Adipocyte (in vitro differentiated cells): ENCODE measurements at regions not wholly inside any gene's neighbourhood (a gene's known extent, or its start where the extent isn't known, plus 50 kb on each side); places are given as distances from the start of the nearest gene placed in this dataset.

Source experiments
- DNase-seq: peaks from one replicate; pipeline ENCODE4 v3.0.0-alpha.2; 2015; ENCODE audit warnings: low read depth
- H3K27me3 ChIP-seq: replicated peaks from 2 replicates; pipeline ENCODE4 v1.7.0; 2013; ENCODE audit warnings: mild to moderate bottlenecking, low read length, moderate library complexity; ENCODE audit not compliant: control insufficient read depth, insufficient read depth
- H3K36me3 ChIP-seq: 2 replicates; pipeline ENCODE4 v1.7.0; 2013; ENCODE audit warnings: low read length, mild to moderate bottlenecking, moderate library complexity; ENCODE audit not compliant: control insufficient read depth, insufficient read depth, severe bottlenecking
- H3K4me1 ChIP-seq: 2 replicates; pipeline ENCODE4 v1.7.0; 2013; ENCODE audit warnings: mild to moderate bottlenecking, low read length, moderate library complexity; ENCODE audit not compliant: control insufficient read depth, insufficient read depth
- H3K4me3 ChIP-seq: 2 replicates; pipeline ENCODE4 v1.7.0; 2013; ENCODE audit warnings: mild to moderate bottlenecking, low read length, moderate library complexity
- H3K9ac ChIP-seq: 2 replicates; pipeline ENCODE4 v1.7.0; 2013; ENCODE audit warnings: mild to moderate bottlenecking, low read length, moderate library complexity
- H3K9me3 ChIP-seq: 2 replicates; pipeline ENCODE4 v1.7.0; 2013; ENCODE audit warnings: mild to moderate bottlenecking, low read length, moderate library complexity; ENCODE audit not compliant: control insufficient read depth

DNA sequence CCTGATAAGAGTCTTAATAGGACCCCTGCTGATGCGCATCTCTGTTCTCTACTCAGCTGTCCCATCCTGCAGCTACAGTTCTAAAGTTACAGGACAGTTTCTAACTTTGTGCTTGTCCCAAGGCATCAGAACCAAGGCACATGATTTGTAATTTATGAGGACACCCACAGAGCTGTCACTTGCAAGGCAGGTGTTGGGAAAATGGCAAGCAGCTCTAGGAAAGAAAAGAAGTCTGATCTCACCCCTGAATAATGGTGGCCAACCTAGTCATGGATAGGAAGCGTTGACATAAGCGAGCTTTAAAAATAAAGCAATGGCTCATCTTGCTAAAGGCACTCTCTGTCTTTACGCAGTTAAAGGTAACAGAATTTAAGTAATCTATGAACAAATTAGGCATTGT, 127.6 kb upstream of the VGLL2 start:
- H3K4me3 ChIP-seq: no peak overlapping the region
- no peak overlapping the region for H3K9ac ChIP-seq
- no peaks in the 10 kb centered on the region for H3K36me3 ChIP-seq
- H3K4me1 ChIP-seq: no peaks in the 10 kb centered on the region
- no peaks in the 10 kb centered on the region for H3K27me3 ChIP-seq
- H3K9me3 ChIP-seq: no peaks in the 10 kb centered on the region
- no peak for DNase-seq

DNA sequence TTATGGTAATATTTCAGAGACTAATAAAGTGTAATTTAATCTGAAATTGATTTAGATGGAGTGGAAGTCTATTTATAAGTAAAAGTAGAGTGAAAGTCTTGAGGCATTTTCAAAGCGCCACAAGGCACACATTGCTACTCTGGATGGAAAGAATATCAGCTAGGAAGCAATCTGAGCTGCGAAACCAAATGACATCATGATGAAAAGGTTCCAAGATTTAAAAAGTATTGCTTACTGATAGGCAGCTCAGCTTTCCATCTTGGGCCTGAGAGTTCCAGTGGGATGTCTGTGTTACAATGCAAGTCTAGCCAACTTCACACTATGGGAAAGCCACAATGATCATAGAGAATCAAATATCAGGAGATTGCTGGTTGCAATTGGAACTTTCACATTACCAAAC, 126.9 kb upstream of the VGLL2 start:
- Histone ChIP-seq H3K36me3 (no peaks in the 10 kb centered on the region), H3K4me1 (no peaks in the 10 kb centered on the region), H3K9me3 (no peaks in the 10 kb centered on the region), H3K9ac (no peak overlapping the region), H3K27me3 (no peaks in the 10 kb centered on the region), H3K4me3 (no peak overlapping the region)
- no peak for DNase-seq

DNA sequence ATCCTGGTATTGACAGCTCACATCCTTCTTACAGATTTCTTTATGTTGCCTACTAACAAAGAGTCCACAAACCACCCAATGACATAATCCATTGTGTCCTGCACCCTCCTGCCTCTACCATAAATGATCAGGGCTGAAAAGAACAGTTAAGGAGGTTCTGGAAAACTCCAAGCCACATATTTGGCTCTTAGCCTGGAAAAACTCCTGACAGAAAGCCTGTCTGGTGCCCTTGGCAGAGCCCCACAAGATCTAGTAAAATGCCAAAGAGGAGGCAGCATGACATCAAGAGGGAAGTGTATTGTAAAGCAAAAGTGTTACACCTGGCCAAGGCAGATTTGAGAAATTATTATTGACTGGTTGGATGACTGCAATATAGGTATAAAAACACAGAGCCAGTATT, 126.4 kb upstream of the VGLL2 start:
- no peak for DNase-seq
- no peak overlapping the region for H3K4me3 ChIP-seq
- no peaks in the 10 kb centered on the region for H3K9me3 ChIP-seq
- no peaks in the 10 kb centered on the region for H3K4me1 ChIP-seq
- no peak overlapping the region for H3K9ac ChIP-seq
- no peaks in the 10 kb centered on the region for H3K36me3 ChIP-seq
- H3K27me3 ChIP-seq: no peaks in the 10 kb centered on the region

DNA sequence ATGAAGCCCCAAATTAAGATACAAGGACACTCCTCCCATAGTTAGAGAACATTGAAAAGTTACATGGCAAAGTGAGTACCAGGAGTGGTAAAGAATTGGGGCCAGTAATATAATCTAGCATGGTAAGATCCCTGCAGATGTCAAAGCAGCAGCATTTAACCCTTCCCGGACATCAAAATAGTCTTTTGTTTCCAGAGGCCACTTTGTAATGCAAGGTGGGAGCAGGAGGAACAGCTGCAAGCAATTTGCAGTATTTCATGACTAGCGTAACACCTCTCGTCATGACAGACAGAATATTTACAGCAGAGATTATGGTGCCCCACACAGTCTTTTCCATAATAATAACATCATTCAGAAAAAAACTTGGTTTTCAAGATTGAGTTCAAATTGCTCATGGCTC, 123.2 kb upstream of the VGLL2 start:
- H3K27me3 ChIP-seq: no peaks in the 10 kb centered on the region
- no peak overlapping the region for H3K9ac ChIP-seq
- H3K4me1 ChIP-seq: no peaks in the 10 kb centered on the region
- H3K36me3 ChIP-seq: no peaks in the 10 kb centered on the region
- no peak for DNase-seq
- H3K4me3 ChIP-seq: no peak overlapping the region
- H3K9me3 ChIP-seq: no peaks in the 10 kb centered on the region

DNA sequence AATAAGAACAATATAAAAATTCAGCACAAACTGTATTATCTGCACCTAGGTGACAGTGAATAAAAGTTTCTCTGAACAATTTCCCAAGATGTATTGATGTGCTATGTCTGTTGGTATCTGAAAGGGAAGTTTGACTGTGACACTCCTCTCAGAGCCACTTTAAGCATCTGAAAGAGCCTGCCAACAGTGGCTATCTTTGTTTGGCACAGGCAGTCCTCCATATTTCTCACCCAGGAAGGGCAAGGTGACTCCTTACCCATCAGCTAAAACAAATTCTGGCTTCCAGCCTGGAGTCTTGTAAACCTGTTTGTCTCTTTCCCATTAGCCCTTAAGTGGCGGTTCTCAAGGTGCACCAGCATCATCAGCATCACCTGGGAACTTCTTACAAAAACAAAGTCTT, 122.4 kb upstream of the VGLL2 start:
- Histone ChIP-seq H3K4me1 (no peaks in the 10 kb centered on the region), H3K4me3 (no peak overlapping the region), H3K27me3 (no peaks in the 10 kb centered on the region), H3K36me3 (no peaks in the 10 kb centered on the region), H3K9ac (no peak overlapping the region), H3K9me3 (no peaks in the 10 kb centered on the region)
- no peak for DNase-seq

DNA sequence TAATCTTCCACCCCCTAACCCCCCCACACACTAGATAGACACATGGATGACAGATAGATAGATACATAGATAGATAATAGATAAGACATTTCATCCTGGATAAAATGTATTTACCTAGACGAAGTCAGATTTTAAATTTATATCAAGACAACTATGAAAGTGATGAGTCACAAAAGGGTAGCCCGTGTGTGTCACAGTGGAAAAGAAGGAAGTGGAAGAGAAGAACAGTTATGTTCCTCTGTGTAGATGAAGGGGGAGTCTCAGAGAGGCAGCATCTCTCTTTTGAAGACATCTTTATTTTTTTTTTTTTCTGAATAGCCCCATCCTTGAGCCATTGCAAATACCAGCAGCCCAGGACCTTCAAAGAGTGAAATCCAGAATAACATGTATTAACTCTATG, 121.7 kb upstream of the VGLL2 start:
- Histone ChIP-seq H3K9ac (no peak overlapping the region), H3K36me3 (no peaks in the 10 kb centered on the region), H3K4me3 (no peak overlapping the region)

DNA sequence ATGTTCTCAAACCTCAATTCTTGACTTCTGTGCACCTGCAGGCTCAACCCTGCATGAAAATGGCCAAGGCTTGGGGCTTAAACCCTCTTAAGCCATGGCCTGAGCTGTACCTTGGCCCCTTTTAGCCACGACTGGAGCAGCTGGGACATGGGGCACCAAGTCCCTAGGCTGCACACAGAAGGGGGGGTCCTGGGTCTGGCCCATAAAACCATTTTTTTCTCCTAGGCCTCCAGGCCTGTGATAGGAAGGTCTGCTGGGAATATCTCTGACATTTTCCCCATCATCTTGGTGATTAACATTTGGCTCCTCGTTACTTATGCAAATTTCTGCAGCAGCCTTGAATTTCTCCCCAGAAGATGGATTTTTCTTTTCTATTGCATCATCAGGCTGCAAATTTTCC, 119.4 kb upstream of the VGLL2 start:
- no peak overlapping the region for H3K4me3 ChIP-seq
- no peak overlapping the region for H3K9ac ChIP-seq
- no peaks in the 10 kb centered on the region for H3K27me3 ChIP-seq
- H3K4me1 ChIP-seq: no peaks in the 10 kb centered on the region
- no peak for DNase-seq
- H3K36me3 ChIP-seq: no peaks in the 10 kb centered on the region
- no peaks in the 10 kb centered on the region for H3K9me3 ChIP-seq

More for the DNA sequence above, 121.7 kb upstream of the VGLL2 start:
- Histone ChIP-seq H3K9me3 (no peaks in the 10 kb centered on the region), H3K4me1 (no peaks in the 10 kb centered on the region), H3K27me3 (no peaks in the 10 kb centered on the region)
- DNase-seq: no peak

DNA sequence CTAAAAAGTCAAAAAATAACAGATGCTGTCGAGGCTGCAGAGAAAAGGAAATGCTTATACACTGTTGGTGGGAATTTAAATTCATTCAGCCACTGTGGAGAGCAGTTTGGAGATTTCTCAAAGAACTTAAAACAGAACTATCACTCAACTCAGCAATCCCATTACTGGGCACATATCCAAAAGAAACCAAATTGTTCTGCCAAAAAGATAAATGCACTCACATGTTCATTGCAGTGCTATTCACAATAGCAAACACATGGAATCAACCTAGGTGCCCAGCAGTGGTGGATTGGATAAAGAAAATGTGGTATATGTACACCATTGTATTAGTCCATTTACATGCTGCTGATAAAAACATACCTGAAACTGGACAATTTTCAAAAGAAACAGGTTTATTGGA, 116.0 kb upstream of the VGLL2 start:
- Histone ChIP-seq H3K9ac (no peak overlapping the region), H3K4me3 (no peak overlapping the region), H3K27me3 (no peaks in the 10 kb centered on the region), H3K36me3 (no peaks in the 10 kb centered on the region), H3K9me3 (peaks cover 4% of the 10 kb centered on the region), H3K4me1 (no peaks in the 10 kb centered on the region)
- no peak for DNase-seq

DNA sequence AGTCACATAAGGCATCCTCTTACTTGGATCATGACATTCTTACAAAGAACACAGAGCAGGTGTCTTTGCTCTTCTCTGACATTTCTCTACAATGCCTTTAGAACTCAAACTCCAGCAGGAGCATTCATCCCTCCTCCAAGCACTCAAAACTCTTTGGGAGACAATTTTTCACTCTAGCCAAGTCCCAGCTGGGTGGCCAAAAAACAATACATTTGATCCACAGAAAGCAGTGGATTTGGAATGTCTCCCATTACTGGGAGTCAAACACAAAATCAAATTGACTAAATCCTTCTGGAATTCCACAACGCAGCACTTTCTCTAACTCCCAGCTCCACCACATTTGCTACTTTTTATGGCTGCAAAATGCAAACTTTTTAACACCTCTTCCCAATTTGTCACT, 108.6 kb upstream of the VGLL2 start:
- no peaks in the 10 kb centered on the region for H3K36me3 ChIP-seq
- H3K4me3 ChIP-seq: no peak overlapping the region
- peaks cover 4% of the 10 kb centered on the region for H3K9me3 ChIP-seq
- no peaks in the 10 kb centered on the region for H3K27me3 ChIP-seq
- H3K9ac ChIP-seq: no peak overlapping the region
- no peaks in the 10 kb centered on the region for H3K4me1 ChIP-seq
- DNase-seq: no peak

DNA sequence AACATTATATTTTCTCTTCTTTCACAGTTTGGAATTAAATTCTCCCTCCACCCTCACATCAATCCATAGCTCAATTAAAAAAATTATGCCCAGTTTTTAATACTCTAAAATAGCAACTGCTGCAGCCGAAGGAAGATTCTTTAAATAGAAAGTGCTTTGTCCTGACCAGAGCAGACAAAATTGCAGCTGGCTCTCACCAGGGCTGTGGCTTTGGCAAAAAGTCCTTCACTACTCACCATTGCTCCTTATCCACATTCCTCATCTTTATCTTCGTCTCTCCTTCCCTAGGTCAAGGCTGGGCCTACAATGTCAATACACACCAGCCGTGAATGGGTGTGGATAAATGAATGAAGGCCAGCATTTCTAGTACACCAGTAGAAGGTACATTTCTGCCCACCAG, 107.9 kb upstream of the VGLL2 start:
- DNase-seq: no peak
- H3K4me3 ChIP-seq: no peak overlapping the region
- H3K9ac ChIP-seq: no peak overlapping the region

DNA sequence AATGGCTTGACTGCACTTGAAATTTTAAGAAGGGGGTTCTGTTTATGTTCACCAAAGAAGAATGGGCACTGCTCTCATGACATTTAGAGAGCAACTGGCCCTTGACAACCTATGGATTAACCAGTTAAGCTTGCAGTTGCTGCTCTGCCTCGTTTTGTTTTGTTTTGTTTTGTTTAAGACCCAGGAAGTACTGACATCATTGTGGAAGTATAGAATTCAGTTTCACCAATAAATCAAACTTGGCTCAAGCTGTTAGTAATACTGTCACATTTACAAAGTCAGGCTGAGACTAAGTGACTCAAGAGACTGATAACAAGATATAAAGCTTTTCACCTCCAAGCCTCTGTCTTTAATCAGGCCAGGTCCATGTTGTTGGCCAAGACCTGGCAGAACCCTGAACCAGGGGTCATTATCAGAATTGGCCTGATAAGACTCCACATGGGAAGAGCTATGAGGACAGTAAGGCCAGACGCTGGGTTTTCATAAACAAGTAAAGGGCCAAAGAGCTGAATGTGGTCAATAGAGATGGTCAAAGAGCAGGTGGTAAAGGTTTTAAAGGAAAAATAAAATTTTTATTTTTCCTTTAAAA, 99.4 kb upstream of the VGLL2 start:
- no peak for DNase-seq
- Histone ChIP-seq H3K27me3 (no peaks in the 10 kb centered on the region), H3K4me1 (peaks cover 5% of the 10 kb centered on the region), H3K9me3 (no peaks in the 10 kb centered on the region), H3K9ac (no peak overlapping the region), H3K36me3 (no peaks in the 10 kb centered on the region), H3K4me3 (no peak overlapping the region)

More for the DNA sequence above, 107.9 kb upstream of the VGLL2 start:
- Histone ChIP-seq H3K4me1 (no peaks in the 10 kb centered on the region), H3K36me3 (no peaks in the 10 kb centered on the region), H3K9me3 (peaks cover 4% of the 10 kb centered on the region), H3K27me3 (no peaks in the 10 kb centered on the region)

DNA sequence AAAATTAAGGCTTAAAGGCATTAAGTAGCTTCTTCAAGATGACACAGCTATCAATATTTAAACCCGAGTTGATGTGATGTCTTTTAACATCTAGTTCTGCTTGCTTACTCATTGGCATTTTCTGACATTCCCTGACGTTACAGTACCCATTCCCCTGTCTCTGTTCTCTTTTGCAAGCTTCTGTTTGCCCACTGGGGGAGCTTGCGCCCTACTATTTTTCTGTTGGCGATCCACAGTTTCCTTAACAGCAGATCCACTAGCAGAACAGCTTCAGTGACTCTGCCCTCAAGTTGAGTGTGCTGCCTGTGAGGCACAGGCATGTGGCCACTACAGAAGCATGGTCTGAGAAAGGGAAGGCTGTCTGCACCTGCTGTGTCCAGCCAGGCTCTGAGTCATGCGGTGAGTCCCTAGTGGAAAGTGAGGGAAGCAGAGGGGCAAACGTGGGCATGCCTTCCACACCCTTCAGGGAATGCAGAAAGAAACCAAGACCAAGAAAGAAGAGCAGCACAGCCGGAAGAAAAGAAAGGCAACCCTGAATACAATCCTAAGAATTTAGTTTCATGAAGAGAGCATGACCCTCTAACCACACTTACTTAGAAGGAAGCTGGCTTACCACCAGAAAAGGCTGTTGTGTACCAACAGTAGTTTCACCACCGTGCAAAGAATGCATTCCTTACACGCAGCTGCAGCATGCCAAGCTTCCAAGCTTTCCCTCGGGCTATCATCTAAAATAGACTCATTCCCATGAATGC, 97.7 kb upstream of the VGLL2 start:
- Histone ChIP-seq H3K27me3 (no peaks in the 10 kb centered on the region), H3K4me1 (peaks cover 5% of the 10 kb centered on the region), H3K9ac (no peak overlapping the region), H3K9me3 (peaks cover 11% of the 10 kb centered on the region), H3K36me3 (no peaks in the 10 kb centered on the region), H3K4me3 (no peak overlapping the region)
- peak; percentile 64 for DNase-seq
